ENCODE measurements at regions not wholly inside any gene's neighbourhood (a gene's known extent, or its start where the extent isn't known, plus 50 kb on each side); places are given as distances from the start of the nearest gene placed in this dataset.

- CTCF ChIA-PET, result no interaction called here
- Histone ChIP-seq H3K9me3 (ENCODE audit: control insufficient read depth, insufficient read depth, low read depth, low read length) (no peaks in the 10 kb centered on the region), H3K27ac (ENCODE audit: low read length) (no peak overlapping the region), H3K4me1 (ENCODE audit: control insufficient read depth, insufficient read depth, low read length) (no peaks in the 10 kb centered on the region), H3K27me3 (ENCODE audit: control insufficient read depth, insufficient read depth, low read length) (no peaks in the 10 kb centered on the region; the same call in 1 of the 2 replicates), H3K4me3 (ENCODE audit: low read depth in 2 of 2, low read length in 2 of 2) (no peak overlapping the region), H3K36me3 (ENCODE audit: control insufficient read depth, insufficient read depth, low read length) (no peaks in the 10 kb centered on the region)
- BruUV-seq (replicated peaks), result no TSS peak
- POLR2A ChIA-PET, result no interaction called here
- no peak for ATAC-seq
- intact Hi-C loops (cut with micrococcal nuclease; ENCODE audit: unreplicated experiment), result no loop called here
- in situ Hi-C loops (cut with HindIII; ENCODE audit: low pct_unique_long_range_greater_than_20kb, low sequenced_read_pairs), result no loop called here
- TF ChIP-seq TCF7L2 (IDR thresholded peaks at IDR 0.05; ENCODE audit: low read depth, low read length), result no peak
- TF ChIP-seq CTCF (IDR thresholded peaks at IDR 0.05), result no peak
- no peak for DNase-seq (ENCODE audit: low read depth, low spot score)
These were observed 383.0 kb downstream of the SETD4 start for GRCh38 chr21:35677298-35677841.

- no peak for ATAC-seq
- ChIA-PET CTCF (no interaction called here), POLR2A (no interaction called here)
- in situ Hi-C loops (cut with HindIII; ENCODE audit: low pct_unique_long_range_greater_than_20kb, low sequenced_read_pairs) (no loop called here), intact Hi-C loops (cut with micrococcal nuclease; ENCODE audit: unreplicated experiment) (no loop called here)
- Histone ChIP-seq H3K27me3 (ENCODE audit: control insufficient read depth, insufficient read depth, low read length) (no peaks in the 10 kb centered on the region), H3K4me1 (ENCODE audit: control insufficient read depth, insufficient read depth, low read length) (no peaks in the 10 kb centered on the region), H3K9me3 (ENCODE audit: control insufficient read depth, insufficient read depth, low read depth, low read length) (no peaks in the 10 kb centered on the region), H3K36me3 (ENCODE audit: control insufficient read depth, insufficient read depth, low read length) (no peaks in the 10 kb centered on the region), H3K27ac (ENCODE audit: low read length) (no peak overlapping the region), H3K4me3 (ENCODE audit: low read depth in 2 of 2, low read length in 2 of 2) (no peak overlapping the region)
- BruUV-seq (replicated peaks), result no TSS peak
- no peak for DNase-seq (ENCODE audit: low read depth, low spot score)
- TF ChIP-seq TCF7L2 (IDR thresholded peaks at IDR 0.05; ENCODE audit: low read depth, low read length) (no peak), SIN3A (IDR thresholded peaks at IDR 0.05; ENCODE audit: borderline replicate concordance, insufficient read depth, low read depth, low read length) (no peak), REST (IDR thresholded peaks at IDR 0.05; ENCODE audit: insufficient read depth in 1 of 2, low read depth in 2 of 2, low read length in 1 of 2) (no peak), CTCF (IDR thresholded peaks at IDR 0.05) (no peak), POLR2AphosphoS5 (IDR thresholded peaks at IDR 0.05; ENCODE audit: low read depth, low read length) (no peak)
These were observed 385.3 kb downstream of the SETD4 start for GRCh38 chr21:35674895-35675470.
